IMR-90 (cell line): ENCODE measurements at regions not wholly inside any gene's neighbourhood (a gene's known extent, or its start where the extent isn't known, plus 50 kb on each side); places are given as distances from the start of the nearest gene placed in this dataset.

Experiments used
- ATAC-seq: fragments of 200-7000 bp; cut with Tn5 transposase; 2 replicates; pipeline ENCODE4 v1.9.1; 2020; ENCODE audit warnings: low read depth, mild to moderate bottlenecking, moderate library complexity
- BruUV-seq: library from RNA; stranded (reverse); fragments of 400-500 nt; replicated peaks from 2 replicates; lab custom pipeline; 2021; lab: Mats Ljungman, UMichigan
- CTCF ChIA-PET: fragments of 300-600 bp; formaldehyde crosslinking; extraction: SDS; loops from one replicate; lab custom pipeline; 2021; ENCODE audit warnings: antibody characterized with exemption; lab: Yijun Ruan, JAX
- POLR2A ChIA-PET: fragments of 300-600 bp; sonication (Branson Sonifier 250); formaldehyde crosslinking; loops from one replicate; lab custom pipeline; 2022; ENCODE audit warnings: antibody characterized with exemption; ENCODE audit not compliant: unreplicated experiment; lab: Charles Lee
- DNase-seq: peaks from one replicate; pipeline ENCODE4 v3.0.0; 2013
- H2AFZ ChIP-seq: replicated peaks from 2 replicates; pipeline ENCODE3; 2013; ENCODE audit warnings: low read length, mild to moderate bottlenecking; ENCODE audit not compliant: poor library complexity
- H2AK5ac ChIP-seq: 2 replicates; pipeline ENCODE4 v1.6.1; 2013; ENCODE audit warnings: low read depth, low read length, inconsistent platforms
- H2AK9ac ChIP-seq: replicated peaks from 2 replicates; pipeline ENCODE3; 2013; ENCODE audit warnings: mild to moderate bottlenecking, low read depth, low read length, moderate library complexity; ENCODE audit not compliant: poor library complexity
- H2BK120ac ChIP-seq: 2 replicates; pipeline ENCODE4 v1.6.1; 2013; ENCODE audit warnings: low read depth, low read length, inconsistent platforms
- H2BK15ac ChIP-seq: 3 replicates; pipeline ENCODE4 v1.6.1; 2013; ENCODE audit warnings: low read depth, low read length, inconsistent platforms
- H2BK20ac ChIP-seq: 2 replicates; pipeline ENCODE4 v1.6.1; 2013; ENCODE audit warnings: low read depth, mild to moderate bottlenecking, inconsistent platforms, low read length, moderate library complexity
- H2BK5ac ChIP-seq: 2 replicates; pipeline ENCODE4 v1.6.1; 2013; ENCODE audit warnings: mild to moderate bottlenecking, low read depth, low read length, inconsistent platforms; ENCODE audit not compliant: poor library complexity, severe bottlenecking
- H3K14ac ChIP-seq: replicated peaks from 2 replicates; pipeline ENCODE4 v1.6.1; 2013; ENCODE audit warnings: low read depth, low read length, inconsistent platforms
- H3K18ac ChIP-seq: 2 replicates; pipeline ENCODE4 v1.6.1; 2013; ENCODE audit warnings: low read depth, low read length, control low read depth
- H3K23ac ChIP-seq: 2 replicates; pipeline ENCODE4 v1.6.1; 2013; ENCODE audit warnings: low read depth, low read length, inconsistent platforms
- H3K27ac ChIP-seq: 2 replicates; pipeline ENCODE4 v1.5.1; 2013; ENCODE audit warnings: mild to moderate bottlenecking, control low read depth, low read length; ENCODE audit not compliant: insufficient read depth
- H3K27me3 ChIP-seq: 2 replicates; pipeline ENCODE4 v1.6.1; 2013; ENCODE audit warnings: low read length; ENCODE audit not compliant: control insufficient read depth, insufficient read depth
- H3K36me3 ChIP-seq: 2 replicates; pipeline ENCODE4 v1.6.1; 2013; ENCODE audit warnings: low read length, mixed read lengths; ENCODE audit not compliant: control insufficient read depth, insufficient read depth
- H3K4ac ChIP-seq: 2 replicates; pipeline ENCODE4 v1.6.1; 2013; ENCODE audit warnings: low read depth, low read length, inconsistent platforms
- H3K4me1 ChIP-seq: 2 replicates; pipeline ENCODE4 v1.6.1; 2013; ENCODE audit warnings: low read length, mixed read lengths; ENCODE audit not compliant: control insufficient read depth, insufficient read depth
- H3K4me2 ChIP-seq: 2 replicates; pipeline ENCODE4 v1.6.1; 2013; ENCODE audit warnings: low read depth, mild to moderate bottlenecking, control low read depth, low read length, moderate library complexity
- H3K4me3 ChIP-seq: 2 replicates; pipeline ENCODE4 v1.5.1; 2013; ENCODE audit warnings: low read depth, mild to moderate bottlenecking, control low read depth, low read length, moderate library complexity; ENCODE audit not compliant: insufficient read depth
- H3K56ac ChIP-seq: 2 replicates; pipeline ENCODE4 v1.6.1; 2013; ENCODE audit warnings: low read length, inconsistent platforms; ENCODE audit not compliant: insufficient read depth; ENCODE audit errors: extremely low read depth
- H3K79me1 ChIP-seq, 2 experiments: 2 replicates each; pipeline ENCODE4 v1.6.1; 2013; ENCODE audit warnings: low read length in 2 of 2, inconsistent platforms in 1 of 2, low read depth in 1 of 2
- H3K9ac ChIP-seq: 2 replicates; pipeline ENCODE4 v1.6.1; 2013; ENCODE audit warnings: low read depth, low read length, control low read depth
- H3K9me1 ChIP-seq: 2 replicates; pipeline ENCODE4 v1.6.1; 2013; ENCODE audit warnings: low read length, inconsistent platforms; ENCODE audit not compliant: insufficient read depth
- H3K9me3 ChIP-seq: 2 replicates; pipeline ENCODE4 v1.6.1; 2013; ENCODE audit warnings: low read length; ENCODE audit not compliant: control insufficient read depth, insufficient read depth
- H4K20me1 ChIP-seq: 2 replicates; pipeline ENCODE4 v1.6.1; 2013; ENCODE audit warnings: low read length, inconsistent platforms; ENCODE audit not compliant: insufficient read depth
- H4K5ac ChIP-seq: 2 replicates; pipeline ENCODE4 v1.6.1; 2013; ENCODE audit warnings: mild to moderate bottlenecking, low read depth, low read length, control low read depth
- H4K8ac ChIP-seq, 2 experiments: 2 replicates each; pipeline ENCODE4 v1.6.1; 2013; ENCODE audit warnings: low read depth in 2 of 2, low read length in 2 of 2, control low read depth in 1 of 2, inconsistent platforms in 1 of 2
- H4K91ac ChIP-seq: 2 replicates; pipeline ENCODE4 v1.6.1; 2013; ENCODE audit warnings: low read depth, low read length, inconsistent platforms; ENCODE audit not compliant: insufficient read depth
- BHLHE40 ChIP-seq: fragments of 150-350 bp; IDR thresholded peaks from 2 replicates; pipeline ENCODE4 v1.6.1; 2016; ENCODE audit warnings: mild to moderate bottlenecking, low read depth, low read length
- RAD21 ChIP-seq: IDR thresholded peaks from 2 replicates; pipeline ENCODE4 v1.6.1; 2012; ENCODE audit warnings: low read length, improper control_type of control experiment
- RFX5 ChIP-seq: IDR thresholded peaks from 2 replicates; pipeline ENCODE4 v1.8.0; 2012; ENCODE audit warnings: low read depth, mild to moderate bottlenecking, low read length, moderate library complexity
- WGBS, 2 experiments: methylation state at CpG; one replicate each; pipeline versions ENCODE4 v1.1.5 to v1.1.7; 2013; ENCODE audit warnings: missing lambda C conversion rate in 2 of 2; ENCODE audit not compliant: insufficient read length in 1 of 2; ENCODE audit errors: extremely low coverage in 2 of 2; 5-methylcytosine and 5-hydroxymethylcytosine counted together
- dilution Hi-C: fragments of 300-500 bp; cut with HindIII; formaldehyde crosslinking; loops from one replicate; pipeline ENCODE4 v1.14.3; 2018; ENCODE audit warnings: low sequenced_read_pairs; ENCODE audit not compliant: unreplicated experiment
- in situ Hi-C: fragments of 300-500 bp; cut with MboI; formaldehyde crosslinking; loops from 3 replicates; pipeline ENCODE4 v1.14.3; 2019; ENCODE audit warnings: low sequenced_read_pairs, inconsistent platforms, mixed read lengths
- intact Hi-C: fragments of 100-400 bp; cut with micrococcal nuclease; formaldehyde crosslinking; loops from 2 replicates; pipeline ENCODE4 v1.10.0; 2022

DNA sequence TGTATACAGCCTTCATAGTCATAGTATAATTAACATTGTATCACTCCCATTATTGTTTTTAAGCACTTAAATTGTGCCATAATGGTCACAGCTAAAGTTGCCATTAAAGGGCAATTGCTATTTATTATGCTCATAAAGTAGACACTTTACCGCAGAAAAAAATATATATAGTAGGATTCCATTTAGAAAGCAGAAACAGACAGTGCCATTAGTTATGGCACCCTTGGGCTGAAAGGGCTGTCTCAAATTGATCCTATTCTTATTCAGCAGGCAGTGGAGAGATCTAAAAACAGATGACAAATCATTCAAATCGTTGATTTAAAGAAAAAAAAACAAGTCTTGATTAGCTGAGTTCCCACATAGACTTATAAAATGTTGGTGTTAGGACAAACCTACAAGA, 514.2 kb upstream of the ROBO2 start:
- no peak overlapping the region for H3K4me3 ChIP-seq
- H2BK120ac ChIP-seq, result no peak overlapping the region
- H3K36me3 ChIP-seq, result no peaks in the 10 kb centered on the region
- no peak overlapping the region for H4K91ac ChIP-seq
- WGBS, 2 experiments, result no CpG with 5 or more reads among the region's 2 CpGs
- no peaks in the 10 kb centered on the region for H3K27me3 ChIP-seq
- no peaks in the 10 kb centered on the region for H3K9me3 ChIP-seq
- H3K4me2 ChIP-seq, result no peak overlapping the region
- BruUV-seq, result no TSS peak
- ChIA-PET CTCF (no interaction called here), POLR2A (no interaction called here)
- H3K9ac ChIP-seq, result no peak overlapping the region
- peaks cover 2% of the 10 kb centered on the region; the same call in 1 of the 2 replicates for H3K4me1 ChIP-seq
- H3K18ac ChIP-seq, result no peak overlapping the region
- H4K5ac ChIP-seq, result no peak overlapping the region
- no peak overlapping the region for H2BK20ac ChIP-seq
- no peak overlapping the region for H3K27ac ChIP-seq
- ATAC-seq (no peak), DNase-seq (no peak)
- H3K23ac ChIP-seq, result no peak overlapping the region
- H3K4ac ChIP-seq, result no peak overlapping the region
- no peak overlapping the region for H2BK5ac ChIP-seq
- H2AK9ac ChIP-seq, result no peak overlapping the region
- H2AK5ac ChIP-seq, result no peak overlapping the region
- in situ Hi-C loops (no loop called here), intact Hi-C loops (no loop called here), dilution Hi-C loops (no loop called here)
- TF ChIP-seq BHLHE40 (no peak), RFX5 (no peak), RAD21 (no peak)
- no peak overlapping the region for H3K14ac ChIP-seq
- H3K9me1 ChIP-seq, result no peaks in the 10 kb centered on the region
- H2BK15ac ChIP-seq, result no peak overlapping the region
- H4K20me1 ChIP-seq, result no peaks in the 10 kb centered on the region
- no peak overlapping the region for H2AFZ ChIP-seq
- no peak overlapping the region for H4K8ac ChIP-seq
- H3K79me1 ChIP-seq, result no peaks in the 10 kb centered on the region
- no peak overlapping the region for H3K56ac ChIP-seq
